ENCODE measurements at regions not wholly inside any gene's neighbourhood (a gene's known extent, or its start where the extent isn't known, plus 50 kb on each side); places are given as distances from the start of the nearest gene placed in this dataset.
A peak's percentile ranks its signal among the peaks of the same experiment; 100 is the strongest.

GRCh38 chr7:85412912-85413311, 226.1 kb upstream of the SEMA3D start:
- no peak for DNase-seq (ENCODE audit: low read depth)
- H3K4me3 ChIP-seq (ENCODE audit: low read depth, low read length): no peak overlapping the region
- TF ChIP-seq CTCF (IDR thresholded peaks at IDR 0.05; ENCODE audit: insufficient read depth, low read depth, low read length): no peak

DNA sequence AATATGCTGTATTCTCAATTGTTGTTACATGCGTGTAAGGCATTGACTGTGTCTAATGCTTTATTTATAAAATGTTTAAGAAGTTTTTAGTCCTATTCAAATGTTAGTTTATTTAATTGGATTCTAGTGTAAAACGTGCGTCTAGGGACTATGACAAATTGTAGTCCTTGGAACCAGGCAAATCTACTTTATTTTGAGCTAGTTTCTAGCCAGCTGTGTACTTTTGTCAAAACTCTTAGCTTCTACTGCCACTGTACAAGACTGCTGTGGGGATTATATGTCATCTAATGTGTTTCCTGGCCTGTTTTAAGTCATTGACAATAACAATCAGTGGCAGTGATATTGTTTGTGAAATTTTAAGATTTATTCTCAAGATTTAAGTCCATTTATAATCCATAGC, 220.5 kb upstream of the SEMA3D start:
- H3K4me3 ChIP-seq (ENCODE audit: low read depth, low read length): no peak overlapping the region
- DNase-seq (ENCODE audit: low read depth): no peak
- TF ChIP-seq CTCF (IDR thresholded peaks at IDR 0.05; ENCODE audit: insufficient read depth, low read depth, low read length): no peak

GRCh38 chr7:85405016-85405902, 218.4 kb upstream of the SEMA3D start:
- H3K4me3 ChIP-seq (ENCODE audit: low read depth, low read length): no peak overlapping the region
- TF ChIP-seq CTCF (IDR thresholded peaks at IDR 0.05; ENCODE audit: insufficient read depth, low read depth, low read length): no peak
- peak; percentile 0 for DNase-seq (ENCODE audit: low read depth)

DNA sequence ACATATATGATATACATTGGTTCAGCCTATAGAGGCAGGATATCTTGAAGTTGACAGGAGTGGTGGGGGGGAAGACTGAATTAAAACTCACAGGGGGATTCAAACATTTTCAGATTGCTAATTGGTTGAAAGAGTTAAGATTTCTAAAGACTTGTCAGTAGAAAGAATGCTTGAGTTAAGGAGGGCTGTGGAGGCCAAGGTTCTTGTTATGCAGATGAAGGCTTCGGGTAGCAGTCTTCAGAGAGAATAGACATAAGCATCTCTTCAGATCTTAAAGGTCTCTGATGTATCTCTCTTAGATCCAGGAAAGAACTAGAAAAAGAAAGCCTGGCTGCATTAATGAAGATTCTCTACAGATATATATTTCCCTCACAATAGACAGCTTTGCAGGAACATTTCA, 209.8 kb upstream of the SEMA3D start:
- DNase-seq (ENCODE audit: low read depth): no peak
- no peak for TF ChIP-seq CTCF (IDR thresholded peaks at IDR 0.05; ENCODE audit: insufficient read depth, low read depth, low read length)
- H3K4me3 ChIP-seq (ENCODE audit: low read depth, low read length): no peak overlapping the region

DNA sequence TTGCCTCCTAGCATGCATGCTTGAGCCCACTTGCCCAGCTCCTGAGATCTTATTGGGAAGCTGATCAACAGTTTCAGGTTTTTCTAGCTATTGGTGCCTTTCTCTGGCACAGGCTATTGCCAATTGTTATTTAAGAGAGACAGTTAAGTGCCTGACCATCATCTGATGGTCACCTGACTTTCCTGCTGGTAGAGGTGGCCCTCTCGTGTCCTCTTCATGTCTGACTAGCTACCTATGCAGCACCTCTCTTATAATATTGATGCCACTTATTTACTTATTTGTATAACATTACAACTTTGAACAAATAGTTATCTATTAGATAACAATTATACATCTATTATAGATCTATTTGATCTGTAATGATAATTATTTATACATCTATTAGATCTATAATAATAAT, 205.9 kb upstream of the SEMA3D start:
- DNase-seq (ENCODE audit: low read depth): no peak
- TF ChIP-seq CTCF (IDR thresholded peaks at IDR 0.05; ENCODE audit: insufficient read depth, low read depth, low read length): no peak
- no peak overlapping the region for H3K4me3 ChIP-seq (ENCODE audit: low read depth, low read length)

DNA sequence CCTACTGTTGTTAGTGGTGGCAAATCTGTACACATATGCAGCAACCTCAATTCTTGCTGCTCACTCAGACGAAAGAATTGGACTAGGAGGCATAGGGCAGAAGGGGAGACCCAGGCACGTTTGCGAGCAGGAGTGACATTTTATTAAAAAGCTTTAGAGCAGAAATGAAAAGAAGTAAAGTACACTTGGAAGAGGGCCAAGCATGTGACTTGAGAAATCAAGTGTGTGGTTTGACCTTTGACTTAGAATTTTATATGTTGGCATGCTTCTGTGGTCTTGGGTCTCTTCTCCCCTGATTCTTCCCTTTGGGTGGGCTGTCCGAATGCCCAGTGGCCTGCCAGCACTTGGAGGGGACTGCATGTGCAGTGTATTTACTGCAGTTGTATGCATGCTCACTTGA, 205.5 kb upstream of the SEMA3D start:
- DNase-seq (ENCODE audit: low read depth): no peak
- H3K4me3 ChIP-seq (ENCODE audit: low read depth, low read length): no peak overlapping the region
- no peak for TF ChIP-seq CTCF (IDR thresholded peaks at IDR 0.05; ENCODE audit: insufficient read depth, low read depth, low read length)

DNA sequence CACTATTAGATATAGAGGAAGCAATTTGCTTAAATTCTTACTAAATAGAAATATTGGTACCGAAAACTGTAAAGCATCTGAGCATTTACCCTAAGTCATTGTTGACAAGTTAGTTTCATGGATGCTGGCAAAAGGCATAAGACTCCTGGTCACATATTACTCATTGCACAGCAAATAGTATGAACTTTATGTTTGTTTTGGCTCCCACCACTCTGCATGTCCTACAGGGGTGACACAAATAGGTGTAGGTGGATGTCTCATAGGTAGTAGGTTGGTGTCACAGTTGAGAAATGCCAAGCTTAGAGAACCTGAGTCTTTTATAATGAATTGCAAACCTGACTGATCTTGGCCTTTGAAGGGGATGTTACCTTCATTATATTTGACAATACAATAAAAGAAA, 199.6 kb upstream of the SEMA3D start:
- no peak for TF ChIP-seq CTCF (IDR thresholded peaks at IDR 0.05; ENCODE audit: insufficient read depth, low read depth, low read length)
- DNase-seq (ENCODE audit: low read depth): no peak
- no peak overlapping the region for H3K4me3 ChIP-seq (ENCODE audit: low read depth, low read length)

Data from fibroblast of villous mesenchyme (primary cell).